ENCODE measurements at regions not wholly inside any gene's neighbourhood (a gene's known extent, or its start where the extent isn't known, plus 50 kb on each side); places are given as distances from the start of the nearest gene placed in this dataset.

- TF ChIP-seq USF2 (IDR thresholded peaks at IDR 0.05; ENCODE audit: low read depth, low read length) (no peak), BHLHE40 (IDR thresholded peaks at IDR 0.05; ENCODE audit: low read depth, low read length) (no peak), CTCF (conservative IDR thresholded peaks at IDR 0.05; ENCODE audit: low read depth, low read length) (no peak)
These were observed 85.4 kb upstream of the ETV6 start for GRCh38 chr12:11563785-11564739.
